OCI-LY3 (cell line): ENCODE measurements at regions not wholly inside any gene's neighbourhood (a gene's known extent, or its start where the extent isn't known, plus 50 kb on each side); places are given as distances from the start of the nearest gene placed in this dataset.

ENCODE experiments used
- H2AFZ ChIP-seq: fragments of 200-600, 300-600 bp; shearing (Covaris generic); 2 replicates; pipeline ENCODE4 v1.6.0; 2014; ENCODE audit warnings: antibody characterized with exemption, low read depth, low read length
- H3K27ac ChIP-seq: fragments of 200-600, 300-600 bp; sonication (generic); 2 replicates; pipeline ENCODE4 v1.5.1; 2014; ENCODE audit warnings: mild to moderate bottlenecking, low read length, moderate library complexity, mixed read lengths
- H3K27me3 ChIP-seq: fragments of 200-600, 300-600 bp; sonication (generic); 2 replicates; pipeline ENCODE4 v1.6.1; 2014; ENCODE audit warnings: low read depth, low read length, mixed read lengths
- H3K36me3 ChIP-seq: fragments of 200-600, 300-600 bp; sonication (generic); replicated peaks from 2 replicates; pipeline ENCODE3; 2014; ENCODE audit warnings: low read depth, low read length, mixed read lengths
- H3K4me1 ChIP-seq: fragments of 300-600, 200-600 bp; sonication (generic); 2 replicates; pipeline ENCODE4 v1.6.1; 2014; ENCODE audit warnings: low read length, mixed read lengths
- H3K4me2 ChIP-seq: fragments of 200-600, 300-600 bp; sonication (generic); 2 replicates; pipeline ENCODE4 v1.6.1; 2014; ENCODE audit warnings: low read length, mixed read lengths
- H3K4me3 ChIP-seq: fragments of 300-600, 200-600 bp; sonication (generic); 2 replicates; pipeline ENCODE4 v1.5.1; 2014; ENCODE audit warnings: antibody characterized with exemption, mild to moderate bottlenecking, low read length, moderate library complexity
- H3K79me2 ChIP-seq: fragments of 300-600, 200-600 bp; shearing (Covaris generic); 2 replicates; pipeline ENCODE4 v1.6.1; 2014; ENCODE audit warnings: mild to moderate bottlenecking, low read length, mixed read lengths
- H3K9ac ChIP-seq: fragments of 300-600, 200-600 bp; shearing (Covaris generic); 2 replicates; pipeline ENCODE4 v1.6.0; 2014; ENCODE audit warnings: mild to moderate bottlenecking, low read length, moderate library complexity
- H3K9me3 ChIP-seq: fragments of 200-600, 300-600 bp; shearing (Covaris generic); 2 replicates; pipeline ENCODE4 v1.6.1; 2014; ENCODE audit warnings: low read length, mixed read lengths; ENCODE audit not compliant: insufficient read depth
- H4K20me1 ChIP-seq: fragments of 200-600, 300-600 bp; sonication (generic); 2 replicates; pipeline ENCODE4 v1.6.1; 2016; ENCODE audit warnings: low read length, mixed read lengths; ENCODE audit not compliant: insufficient read depth
- EZH2phosphoT487 ChIP-seq: fragments of 200-600 bp; shearing (Covaris generic); IDR thresholded peaks from 2 replicates; pipeline ENCODE4 v1.6.1; 2018; ENCODE audit warnings: antibody characterized with exemption, mixed run types, low read depth
- TF ChIP-seq, protein P1 (sequence below): fragments of 200-600, 300-600 bp; sonication (generic); IDR thresholded peaks from 2 replicates; pipeline ENCODE4 v1.5.1; 2014; ENCODE audit warnings: antibody characterized with exemption, low read length, low read depth

DNA sequence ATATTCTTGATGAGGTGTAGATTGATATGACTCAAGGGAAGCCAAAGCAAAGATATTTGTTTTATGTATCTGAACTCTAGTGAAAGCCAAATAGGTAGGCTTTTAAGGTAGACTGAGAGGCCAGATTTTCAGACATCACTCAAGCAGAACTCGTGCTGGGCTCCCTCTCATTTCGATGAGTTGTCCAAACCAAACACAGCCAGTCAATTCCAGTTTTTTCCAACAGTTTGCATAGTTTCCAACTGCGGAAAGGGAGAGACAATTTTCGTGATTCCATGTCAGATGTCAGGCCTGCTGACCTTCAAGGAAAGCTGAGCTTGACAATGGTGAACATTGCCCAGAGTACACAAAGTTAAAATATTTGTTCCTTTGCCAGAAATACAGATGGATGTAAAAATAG lies 110.9 kb upstream of the MPPED2 start:
- no peaks in the 10 kb centered on the region for H3K9me3 ChIP-seq
- TF ChIP-seq, protein P1, sequence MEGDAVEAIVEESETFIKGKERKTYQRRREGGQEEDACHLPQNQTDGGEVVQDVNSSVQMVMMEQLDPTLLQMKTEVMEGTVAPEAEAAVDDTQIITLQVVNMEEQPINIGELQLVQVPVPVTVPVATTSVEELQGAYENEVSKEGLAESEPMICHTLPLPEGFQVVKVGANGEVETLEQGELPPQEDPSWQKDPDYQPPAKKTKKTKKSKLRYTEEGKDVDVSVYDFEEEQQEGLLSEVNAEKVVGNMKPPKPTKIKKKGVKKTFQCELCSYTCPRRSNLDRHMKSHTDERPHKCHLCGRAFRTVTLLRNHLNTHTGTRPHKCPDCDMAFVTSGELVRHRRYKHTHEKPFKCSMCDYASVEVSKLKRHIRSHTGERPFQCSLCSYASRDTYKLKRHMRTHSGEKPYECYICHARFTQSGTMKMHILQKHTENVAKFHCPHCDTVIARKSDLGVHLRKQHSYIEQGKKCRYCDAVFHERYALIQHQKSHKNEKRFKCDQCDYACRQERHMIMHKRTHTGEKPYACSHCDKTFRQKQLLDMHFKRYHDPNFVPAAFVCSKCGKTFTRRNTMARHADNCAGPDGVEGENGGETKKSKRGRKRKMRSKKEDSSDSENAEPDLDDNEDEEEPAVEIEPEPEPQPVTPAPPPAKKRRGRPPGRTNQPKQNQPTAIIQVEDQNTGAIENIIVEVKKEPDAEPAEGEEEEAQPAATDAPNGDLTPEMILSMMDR, result no peak
- no peak for TF ChIP-seq EZH2phosphoT487
- no peak overlapping the region for H3K4me2 ChIP-seq
- no peak overlapping the region for H3K4me3 ChIP-seq
- H4K20me1 ChIP-seq, result no peaks in the 10 kb centered on the region
- H3K4me1 ChIP-seq, result no peaks in the 10 kb centered on the region
- H3K36me3 ChIP-seq, result no peaks in the 10 kb centered on the region
- H3K79me2 ChIP-seq, result no peaks in the 10 kb centered on the region
- H3K27me3 ChIP-seq, result no peaks in the 10 kb centered on the region
- H3K9ac ChIP-seq, result no peak overlapping the region
- no peak overlapping the region for H3K27ac ChIP-seq
- no peak overlapping the region; the same call in 1 of the 2 replicates for H2AFZ ChIP-seq

DNA sequence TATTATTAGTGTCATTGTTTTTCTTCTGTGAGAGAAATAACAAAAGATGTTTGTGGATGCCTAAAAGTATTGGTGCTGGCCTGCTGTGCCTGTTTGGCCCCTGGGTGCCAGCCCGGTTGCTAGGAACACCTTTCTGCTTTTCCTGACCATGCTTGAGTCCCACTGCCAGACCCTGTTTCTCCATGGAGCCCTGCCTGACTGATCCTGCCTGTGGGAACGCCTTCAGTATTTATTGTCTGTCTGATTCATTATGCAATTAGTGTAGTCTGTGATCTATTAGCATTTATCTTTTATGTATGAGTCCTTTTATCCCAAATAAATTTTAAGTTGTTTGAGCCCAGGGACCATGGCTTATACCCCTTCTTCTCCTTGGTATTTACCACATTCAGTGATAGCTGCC lies 98.6 kb upstream of the MPPED2 start:
- Histone ChIP-seq H3K4me1 (no peaks in the 10 kb centered on the region), H3K4me3 (no peak overlapping the region), H3K27ac (no peak overlapping the region), H3K79me2 (no peaks in the 10 kb centered on the region), H2AFZ (no peak overlapping the region), H3K9ac (no peak overlapping the region), H4K20me1 (no peaks in the 10 kb centered on the region), H3K4me2 (no peak overlapping the region), H3K9me3 (no peaks in the 10 kb centered on the region), H3K27me3 (no peaks in the 10 kb centered on the region), H3K36me3 (no peaks in the 10 kb centered on the region)
- TF ChIP-seq EZH2phosphoT487, result no peak
- TF ChIP-seq, protein P1, result no peak

DNA sequence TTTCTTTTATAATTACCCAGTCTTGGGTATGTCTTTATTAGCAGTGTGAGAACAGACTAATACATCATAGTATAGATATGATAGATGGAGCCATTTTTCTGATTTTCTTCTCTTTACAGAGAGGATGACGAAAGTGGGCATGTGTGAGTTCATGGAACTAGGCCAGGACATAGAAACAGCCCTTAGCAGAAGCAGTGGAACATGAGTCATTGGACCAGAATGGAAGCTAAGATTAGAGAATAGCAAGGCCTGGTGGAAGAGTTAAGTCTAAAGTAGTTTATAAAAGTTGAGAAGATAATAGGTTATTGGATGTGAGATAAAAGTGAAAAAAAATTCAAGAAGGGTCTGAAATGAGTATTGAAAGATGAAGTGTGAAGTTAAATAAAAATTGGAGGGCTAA lies 97.0 kb upstream of the MPPED2 start:
- no peaks in the 10 kb centered on the region for H4K20me1 ChIP-seq
- no peak overlapping the region for H3K4me3 ChIP-seq
- H3K27me3 ChIP-seq, result no peaks in the 10 kb centered on the region
- TF ChIP-seq EZH2phosphoT487, result no peak
- TF ChIP-seq, protein P1, result no peak
- H3K4me2 ChIP-seq, result no peak overlapping the region
- H3K36me3 ChIP-seq, result no peaks in the 10 kb centered on the region
- no peaks in the 10 kb centered on the region for H3K4me1 ChIP-seq
- no peak overlapping the region for H3K9ac ChIP-seq
- H2AFZ ChIP-seq, result no peak overlapping the region
- H3K79me2 ChIP-seq, result no peaks in the 10 kb centered on the region
- H3K27ac ChIP-seq, result no peak overlapping the region
- no peaks in the 10 kb centered on the region for H3K9me3 ChIP-seq

DNA sequence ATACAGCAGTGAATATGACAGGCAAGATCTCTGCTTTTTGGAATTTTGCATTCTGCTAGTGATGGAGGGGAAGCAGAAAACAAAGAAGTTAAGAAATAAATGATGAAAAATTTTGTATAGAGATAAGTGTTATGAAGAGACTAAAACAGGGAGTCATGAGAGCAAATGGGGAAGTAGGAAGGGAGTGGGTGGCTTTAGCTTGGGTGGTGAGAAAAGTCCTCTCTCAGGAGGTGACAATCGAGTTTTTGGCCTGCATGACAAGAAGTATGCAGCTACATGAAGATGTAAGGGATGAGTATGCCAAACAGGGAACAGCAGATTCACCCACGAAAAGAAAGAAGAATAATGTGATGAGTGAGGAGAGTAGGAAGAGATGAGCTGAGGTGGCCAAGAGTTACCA lies 80.7 kb upstream of the MPPED2 start:
- H3K79me2 ChIP-seq, result no peaks in the 10 kb centered on the region
- H3K4me3 ChIP-seq, result no peak overlapping the region
- no peak overlapping the region for H3K27ac ChIP-seq
- peaks cover 11% of the 10 kb centered on the region for H3K4me1 ChIP-seq
- H2AFZ ChIP-seq, result no peak overlapping the region
- H3K9me3 ChIP-seq, result peaks cover 6% of the 10 kb centered on the region
- no peaks in the 10 kb centered on the region for H3K36me3 ChIP-seq
- H3K4me2 ChIP-seq, result no peak overlapping the region
- H3K9ac ChIP-seq, result no peak overlapping the region
- no peaks in the 10 kb centered on the region for H4K20me1 ChIP-seq
- no peaks in the 10 kb centered on the region for H3K27me3 ChIP-seq
- no peak for TF ChIP-seq EZH2phosphoT487
- TF ChIP-seq, protein P1, result no peak
